HG02571 (cell line): ENCODE measurements at regions not wholly inside any gene's neighbourhood (a gene's known extent, or its start where the extent isn't known, plus 50 kb on each side); places are given as distances from the start of the nearest gene placed in this dataset.

Experiments used
- ATAC-seq: cut with Tn5 transposase; IDR thresholded peaks from one replicate; pipeline ENCODE4 v1.9.1; 2021; ENCODE audit warnings: mild to moderate bottlenecking, moderate library complexity; ENCODE audit not compliant: unreplicated experiment

DNA sequence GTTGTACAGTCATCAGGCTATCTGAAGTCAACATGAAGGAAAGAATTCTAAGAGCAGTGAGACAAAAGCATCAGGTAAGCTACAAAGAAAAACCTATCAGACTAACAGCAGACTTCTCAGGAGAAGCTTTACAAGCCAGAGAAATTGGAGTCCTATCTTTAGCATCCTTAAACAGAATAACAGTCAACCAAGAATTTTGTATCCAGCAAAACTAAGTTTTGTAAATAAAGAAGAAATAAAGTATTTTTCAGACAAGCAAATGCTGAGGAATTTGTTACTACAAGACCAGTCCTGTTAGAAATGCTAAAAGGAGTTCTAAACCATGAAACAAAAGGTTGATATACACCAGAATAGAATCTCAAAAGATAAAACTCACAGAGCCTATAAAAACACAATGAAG is 501.2 kb downstream of the ZNF608 start:
- ATAC-seq: no peak

GRCh38 chr5:124240732-124241131 is 505.7 kb downstream of the ZNF608 start:
- ATAC-seq: no peak

DNA sequence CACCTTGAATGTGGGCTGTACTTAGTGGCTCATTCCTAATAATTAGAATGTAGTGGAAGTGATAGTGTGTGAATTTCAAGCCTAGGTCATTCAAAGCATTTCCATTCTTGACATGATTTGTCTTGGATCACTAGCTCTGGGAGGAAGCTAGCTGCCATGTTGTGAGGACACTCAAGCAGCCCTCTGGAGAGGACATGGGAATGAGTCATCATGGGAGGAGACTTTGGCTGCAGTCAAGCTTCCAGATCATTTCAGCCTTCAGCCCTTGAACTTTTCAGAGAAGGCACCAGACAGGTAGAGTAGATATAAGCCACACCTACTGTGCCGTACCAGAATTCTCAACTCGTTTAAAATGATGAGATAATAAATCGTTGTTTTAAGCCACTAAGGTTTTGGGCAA is 506.9 kb downstream of the ZNF608 start:
- no peak for ATAC-seq

GRCh38 chr5:124238350-124238749 is 508.1 kb downstream of the ZNF608 start:
- no peak for ATAC-seq

GRCh38 chr5:124237206-124237695 is 509.2 kb downstream of the ZNF608 start:
- ATAC-seq: no peak

DNA sequence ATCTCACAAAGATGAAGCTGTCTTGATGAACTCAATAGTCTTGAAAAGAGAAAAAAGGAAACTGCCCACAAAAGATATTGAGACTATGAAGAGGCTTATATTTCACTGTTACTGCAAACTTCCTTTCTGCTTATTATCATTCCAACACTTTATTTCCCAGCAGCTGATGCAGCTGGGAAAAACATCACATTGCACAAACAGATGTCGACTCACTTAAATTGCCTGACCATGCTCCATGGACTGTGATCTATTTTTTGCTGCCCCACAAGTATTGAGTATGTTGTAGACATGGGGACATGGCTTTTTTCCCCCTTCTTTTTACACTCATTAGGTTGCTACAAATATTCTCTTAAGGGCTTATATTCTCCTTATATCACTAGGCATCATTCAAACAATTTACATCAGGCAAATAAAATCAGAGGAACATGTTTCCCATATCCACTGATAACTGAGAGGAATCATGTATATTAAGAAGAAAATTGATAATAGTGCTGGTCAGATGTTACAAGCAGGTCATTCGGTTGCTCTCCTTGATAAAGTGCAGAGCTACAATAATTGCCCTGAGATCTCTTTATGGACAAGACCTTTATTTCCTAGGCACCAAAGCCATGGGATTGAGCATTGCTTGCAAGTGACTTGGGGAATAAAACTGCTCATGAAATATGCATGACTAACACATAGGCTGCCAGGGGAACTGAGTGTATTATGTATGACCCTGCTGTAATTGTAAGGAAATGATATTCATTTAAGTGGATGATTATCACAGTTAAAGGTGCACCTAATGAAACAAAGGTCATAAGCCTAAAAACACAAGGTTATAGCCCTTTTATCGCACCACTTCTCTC is 509.9 kb downstream of the ZNF608 start:
- no peak for ATAC-seq

GRCh38 chr5:124235576-124235975 is 510.9 kb downstream of the ZNF608 start:
- no peak for ATAC-seq

- no peak for ATAC-seq
Observed at GRCh38 chr5:124234770-124235562, 511.5 kb downstream of the ZNF608 start.

DNA sequence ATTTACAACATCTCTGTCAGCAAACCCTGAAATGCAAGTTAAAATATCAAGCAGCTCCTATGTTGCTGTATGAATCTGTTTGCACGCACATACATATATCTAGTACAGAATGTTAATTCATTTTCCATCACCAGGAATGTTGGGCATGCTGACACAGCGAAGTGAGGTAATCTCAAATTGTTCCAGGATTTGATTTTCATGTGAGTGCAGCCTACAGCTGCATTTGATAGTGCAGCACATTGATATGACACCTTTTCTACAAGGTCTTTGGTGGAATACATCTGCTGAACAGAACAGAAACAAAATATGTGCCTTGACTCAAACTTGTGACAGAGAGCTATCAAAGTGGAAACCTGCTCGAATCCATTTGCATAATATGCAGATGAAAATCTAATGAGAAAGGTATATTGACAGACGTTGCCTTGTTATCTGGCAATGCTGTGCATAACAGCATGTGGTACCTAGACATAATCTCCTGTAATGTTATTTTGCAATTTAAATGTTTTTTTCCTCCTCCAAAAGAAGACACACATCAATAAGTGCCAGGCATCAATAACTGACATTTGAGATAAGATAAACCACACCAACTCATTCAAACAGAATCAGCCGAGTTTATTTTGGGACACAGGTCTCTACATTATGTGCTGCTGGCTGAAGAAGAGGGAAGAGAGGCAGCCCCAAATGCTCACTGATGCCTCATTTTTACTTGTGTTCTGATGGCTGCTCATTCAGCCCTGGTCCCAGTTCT is 512.2 kb downstream of the ZNF608 start:
- ATAC-seq: no peak

DNA sequence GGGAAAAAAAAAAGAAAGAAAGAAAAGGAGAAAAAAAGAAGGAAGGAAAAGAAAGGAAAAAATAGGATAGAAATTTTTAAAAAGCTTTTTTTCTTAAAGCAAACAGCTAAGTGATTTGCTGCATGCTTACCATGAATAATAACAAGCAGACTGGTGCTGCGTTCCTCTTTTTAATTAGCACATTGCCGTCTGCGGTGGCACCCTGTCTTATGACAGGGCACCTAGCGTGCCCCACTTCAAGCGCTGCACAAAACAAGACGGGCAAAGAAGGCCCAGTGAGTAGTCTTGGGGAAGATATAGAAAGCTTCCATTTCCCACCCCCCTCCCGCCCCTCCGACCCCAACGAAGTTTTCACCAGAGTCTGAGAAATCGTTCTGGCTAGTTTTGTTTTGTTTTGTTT is 513.9 kb downstream of the ZNF608 start:
- no peak for ATAC-seq

- no peak for ATAC-seq
Observed at GRCh38 chr5:124231802-124232201, 514.6 kb downstream of the ZNF608 start.

- ATAC-seq: no peak
Observed at GRCh38 chr5:124231230-124231629, 515.2 kb downstream of the ZNF608 start.

DNA sequence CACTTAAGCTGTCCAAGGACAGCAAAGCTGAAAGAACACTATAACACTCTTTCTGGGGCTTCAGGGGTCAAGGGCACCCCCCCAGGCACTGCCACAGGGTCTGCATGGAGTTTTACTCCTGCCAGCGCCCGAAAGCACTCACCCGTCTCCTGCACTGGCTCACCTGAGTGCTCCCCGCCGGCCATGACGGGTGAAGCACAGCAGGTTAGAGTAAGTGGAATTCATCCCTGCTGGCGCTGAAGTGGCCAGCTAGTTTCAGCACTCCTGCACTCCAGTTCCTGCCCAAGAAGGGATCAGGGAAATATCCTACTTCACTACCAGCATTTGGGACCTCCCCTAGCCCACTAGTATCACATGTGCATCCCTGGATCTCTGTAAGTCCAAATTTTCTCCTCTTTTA is 516.0 kb downstream of the ZNF608 start:
- no peak for ATAC-seq

DNA sequence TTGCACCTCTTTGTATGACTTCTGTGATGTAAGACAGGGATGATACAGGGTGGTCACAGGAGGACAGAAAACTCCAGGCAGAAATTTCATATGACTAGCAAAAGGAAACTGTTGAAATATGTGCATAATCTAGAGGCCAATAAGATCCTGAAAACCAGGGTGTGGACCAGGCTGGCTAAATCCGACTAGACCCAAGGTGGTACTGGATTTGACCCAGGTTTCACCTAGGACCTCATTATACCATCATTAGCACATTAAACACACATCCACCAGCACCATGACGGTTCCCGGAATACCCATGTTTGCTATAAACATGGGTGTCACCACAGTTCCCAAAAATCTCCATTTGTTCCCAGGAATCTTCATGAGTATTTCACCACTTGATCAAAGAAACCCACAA is 517.1 kb downstream of the ZNF608 start:
- no peak for ATAC-seq

GRCh38 chr5:124227914-124228313 is 518.5 kb downstream of the ZNF608 start:
- no peak for ATAC-seq

- no peak for ATAC-seq
Observed at GRCh38 chr5:124220418-124220817, 526.0 kb downstream of the ZNF608 start.

GRCh38 chr5:124212934-124213333 is 533.5 kb downstream of the ZNF608 start:
- no peak for ATAC-seq

GRCh38 chr5:124210111-124210910 is 536.1 kb downstream of the ZNF608 start:
- no peak for ATAC-seq

GRCh38 chr5:124207118-124207517 is 539.3 kb downstream of the ZNF608 start:
- ATAC-seq: no peak

DNA sequence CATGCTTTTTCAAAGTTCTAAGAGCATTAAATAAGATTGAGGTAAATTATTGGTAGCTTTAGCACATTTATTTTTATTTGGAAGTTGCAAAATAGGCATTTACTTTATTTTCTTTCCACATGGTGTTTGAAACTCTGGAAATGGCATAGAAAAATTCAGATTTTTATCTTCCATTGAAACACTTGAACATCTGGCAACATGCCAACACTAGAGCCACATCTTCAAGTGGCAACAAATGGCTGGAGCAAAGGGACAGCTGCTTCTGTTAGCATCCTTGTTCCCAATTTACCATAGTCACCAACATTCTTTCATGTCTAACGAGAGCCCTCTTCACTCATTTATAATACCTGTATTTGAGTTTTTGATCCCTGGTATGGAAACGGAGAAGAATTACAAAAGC is 539.9 kb downstream of the ZNF608 start:
- no peak for ATAC-seq
